GM23248 (cell line): ENCODE measurements at regions not wholly inside any gene's neighbourhood (a gene's known extent, or its start where the extent isn't known, plus 50 kb on each side); places are given as distances from the start of the nearest gene placed in this dataset.

ENCODE experiments used
- DNase-seq: peaks from one replicate; pipeline ENCODE4 v3.0.0-alpha.2; 2015
- H2AFZ ChIP-seq: fragments of 200-600 bp; sonication (generic); 2 replicates; pipeline ENCODE4 v1.6.1; 2016; ENCODE audit warnings: antibody characterized with exemption
- H3F3A ChIP-seq: fragments of 200-600 bp; sonication (generic); 2 replicates; pipeline ENCODE4 v1.6.1; 2016; ENCODE audit warnings: mild to moderate bottlenecking, antibody characterized with exemption, mixed run types; ENCODE audit not compliant: insufficient read depth
- H3K27ac ChIP-seq: fragments of 200-600 bp; sonication (generic); 2 replicates; pipeline ENCODE4 v1.5.1; 2016; ENCODE audit warnings: mild to moderate bottlenecking
- H3K27me3 ChIP-seq: fragments of 200-600 bp; sonication (generic); replicated peaks from 2 replicates; pipeline ENCODE4 v1.6.1; 2016; ENCODE audit warnings: mild to moderate bottlenecking; ENCODE audit not compliant: insufficient read depth
- H3K36me3 ChIP-seq: fragments of 200-600 bp; sonication (generic); 2 replicates; pipeline ENCODE4 v1.6.1; 2016; ENCODE audit warnings: low read depth, mild to moderate bottlenecking
- H3K4me1 ChIP-seq: fragments of 200-600 bp; sonication (generic); 2 replicates; pipeline ENCODE4 v1.6.1; 2016; ENCODE audit warnings: mild to moderate bottlenecking; ENCODE audit not compliant: insufficient read depth
- H3K4me2 ChIP-seq: fragments of 200-600 bp; sonication (generic); one replicate; pipeline ENCODE4 v1.6.1; 2016; ENCODE audit warnings: mild to moderate bottlenecking; ENCODE audit not compliant: unreplicated experiment
- H3K4me3 ChIP-seq: fragments of 200-600 bp; sonication (generic); 2 replicates; pipeline ENCODE4 v1.5.1; 2016; ENCODE audit warnings: mild to moderate bottlenecking
- H3K79me2 ChIP-seq: fragments of 200-600 bp; sonication (generic); 2 replicates; pipeline ENCODE4 v1.6.1; 2016; ENCODE audit warnings: mild to moderate bottlenecking; ENCODE audit not compliant: insufficient read depth
- H3K9ac ChIP-seq: fragments of 200-600 bp; sonication (generic); 2 replicates; pipeline ENCODE4 v1.6.1; 2016; ENCODE audit warnings: mild to moderate bottlenecking
- H3K9me2 ChIP-seq: fragments of 200-600 bp; sonication (generic); 2 replicates; pipeline ENCODE4 v1.6.1; 2016; ENCODE audit warnings: mixed run types, mild to moderate bottlenecking, moderate library complexity; ENCODE audit not compliant: insufficient read depth
- H3K9me3 ChIP-seq: fragments of 200-600 bp; sonication (generic); one replicate; pipeline ENCODE4 v1.6.1; 2017; ENCODE audit warnings: low read depth
- H4K20me1 ChIP-seq: fragments of 200-600 bp; sonication (generic); 2 replicates; pipeline ENCODE4 v1.6.0; 2016; ENCODE audit not compliant: insufficient read depth
- EZH2 ChIP-seq: fragments of 200-600 bp; sonication (generic); IDR thresholded peaks from 2 replicates; pipeline ENCODE4 v1.6.1; 2018; ENCODE audit warnings: antibody characterized with exemption, mild to moderate bottlenecking; ENCODE audit not compliant: insufficient read depth, poor library complexity, severe bottlenecking
- EZH2phosphoT487 ChIP-seq: fragments of 200-600 bp; sonication (generic); IDR thresholded peaks from 2 replicates; pipeline ENCODE4 v1.6.1; 2018; ENCODE audit warnings: antibody characterized with exemption, moderate library complexity, mild to moderate bottlenecking, low read depth; ENCODE audit not compliant: insufficient read depth
- WGBS, 2 experiments: methylation state at CpG; one replicate each; pipeline ENCODE4 v1.1.6; 2015 to 2017; ENCODE audit warnings: low lambda C conversion rate in 2 of 2, low coverage in 1 of 2; ENCODE audit errors: missing lambda C conversion rate in 2 of 2; 5-methylcytosine and 5-hydroxymethylcytosine counted together
- in situ Hi-C: fragments of 300-500 bp; cut with MboI; formaldehyde crosslinking; loops from 2 replicates; pipeline ENCODE4 v1.15.0; 2020

GRCh38 chr5:96611946-96612345, 50.2 kb upstream of the CAST start:
- H3K4me2 ChIP-seq: no peak overlapping the region
- H3K9me2 ChIP-seq: no peaks in the 10 kb centered on the region
- H4K20me1 ChIP-seq: no peaks in the 10 kb centered on the region
- no peaks in the 10 kb centered on the region for H3K27me3 ChIP-seq
- in situ Hi-C loops: loop anchor here (25.0 kb wide), 1 partner anchor 525 kb away; the partner anchor contains the start of gene LIX1
- TF ChIP-seq EZH2phosphoT487 (no peak), EZH2 (no peak)
- H3K9me3 ChIP-seq: no peaks in the 10 kb centered on the region
- DNase-seq: no peak
- peaks cover 24% of the 10 kb centered on the region for H3F3A ChIP-seq
- no peak overlapping the region for H3K27ac ChIP-seq
- H3K79me2 ChIP-seq: no peaks in the 10 kb centered on the region
- no peak overlapping the region for H3K4me3 ChIP-seq
- H3K9ac ChIP-seq: no peak overlapping the region
- no peak overlapping the region for H2AFZ ChIP-seq
- H3K36me3 ChIP-seq: no peaks in the 10 kb centered on the region
- H3K4me1 ChIP-seq: peaks cover 21% of the 10 kb centered on the region
- WGBS, 2 experiments: 45 to 64% methylated on average over 2 of the region's 2 CpGs
